IPS DF 4.7 (cell line): ENCODE measurements at regions not wholly inside any gene's neighbourhood (a gene's known extent, or its start where the extent isn't known, plus 50 kb on each side); places are given as distances from the start of the nearest gene placed in this dataset.

Experiments used
- DNase-seq: peaks from one replicate; pipeline ENCODE4 v3.0.0-alpha.2; 2013; ENCODE audit warnings: low spot score; ENCODE audit errors: extremely low read depth

GRCh38 chr3:161555320-161555719, 58.7 kb downstream of the OTOL1 start:
- DNase-seq, result no peak

GRCh38 chr3:161556533-161556932, 59.9 kb downstream of the OTOL1 start:
- no peak for DNase-seq

- no peak for DNase-seq
These were observed 60.3 kb downstream of the OTOL1 start for GRCh38 chr3:161556941-161557340.

DNA sequence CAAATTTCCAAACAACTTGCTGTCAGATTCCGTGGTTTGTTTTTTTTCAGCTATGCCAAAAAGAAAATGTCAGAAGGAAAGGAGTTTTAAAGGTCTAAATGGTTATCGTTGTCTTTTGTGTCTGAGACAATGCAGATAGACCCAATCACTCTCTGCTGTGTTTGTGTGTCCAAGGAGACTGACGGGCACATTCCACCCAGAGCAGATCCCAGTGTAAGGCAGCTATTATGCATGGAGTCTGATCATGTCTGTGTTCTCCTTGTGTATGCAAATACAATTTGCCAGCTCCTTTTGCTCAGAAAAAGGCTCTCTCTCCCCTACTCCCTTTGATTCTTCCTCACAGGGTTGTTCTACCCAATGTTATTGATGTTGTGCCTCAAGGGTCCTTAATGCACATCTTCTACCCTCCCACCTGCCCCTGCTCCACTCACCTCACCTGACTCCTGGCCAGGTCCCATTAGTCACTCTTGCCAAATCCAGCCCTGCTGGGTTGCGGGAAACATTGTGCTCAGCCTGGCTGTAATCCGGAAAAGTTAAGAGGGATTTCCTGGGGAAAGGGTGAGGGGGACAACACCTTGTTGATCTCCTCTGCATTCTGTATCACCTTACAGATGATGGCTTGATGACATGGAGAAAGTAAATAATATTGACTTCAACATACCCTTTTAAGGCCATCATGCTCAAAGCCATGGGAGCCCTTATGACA, 61.0 kb downstream of the OTOL1 start:
- DNase-seq, result no peak

DNA sequence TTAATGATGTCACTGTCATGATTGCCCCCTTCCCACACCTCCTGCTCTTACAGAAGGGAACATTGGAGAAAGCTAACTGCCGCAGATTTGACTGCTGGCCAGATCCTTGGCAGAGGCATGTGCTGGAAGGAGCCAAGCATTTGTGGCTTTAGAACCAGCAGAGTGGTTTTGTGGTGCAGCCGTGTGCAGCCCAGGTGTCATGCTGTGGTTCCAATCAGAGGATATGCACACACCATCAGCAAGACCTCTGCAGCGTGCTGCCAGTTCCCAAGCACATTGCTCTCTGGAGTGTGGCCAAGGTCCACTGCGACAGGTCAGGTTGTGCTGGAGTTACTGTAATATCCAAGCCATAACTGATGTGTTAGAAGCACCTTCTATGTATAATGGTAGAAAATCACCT, 61.6 kb downstream of the OTOL1 start:
- DNase-seq, result no peak

GRCh38 chr3:161559177-161559998, 62.8 kb downstream of the OTOL1 start:
- DNase-seq, result no peak

DNA sequence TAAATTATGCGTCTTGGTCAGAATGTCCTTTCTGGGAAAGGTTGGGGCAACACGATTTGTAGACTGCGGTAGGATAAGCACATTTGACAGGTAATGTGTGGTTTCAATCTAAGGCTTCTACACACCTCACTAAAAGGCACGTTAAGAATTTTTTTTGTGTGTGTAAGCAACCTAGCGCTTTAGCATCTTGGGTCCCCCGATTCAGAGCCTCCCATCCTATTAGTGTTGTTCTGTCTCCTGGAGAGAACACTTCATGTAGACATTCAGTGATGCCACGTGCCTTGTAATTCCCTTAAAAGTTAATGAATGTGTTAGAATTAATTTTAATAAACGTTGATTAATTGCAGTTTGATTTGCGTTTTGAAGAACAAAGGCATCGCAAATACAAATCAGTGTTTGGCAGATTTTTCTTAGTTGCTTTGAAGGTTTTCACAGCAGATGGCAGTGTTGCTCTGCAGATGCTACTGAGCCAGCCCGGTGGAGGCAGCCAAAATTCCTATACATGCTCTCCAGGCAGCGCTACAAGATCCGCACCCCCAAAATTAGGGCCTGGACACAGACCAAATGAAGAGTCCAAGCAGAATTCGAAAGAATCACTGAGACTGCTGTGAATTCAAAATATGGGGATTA, 63.5 kb downstream of the OTOL1 start:
- DNase-seq, result no peak

GRCh38 chr3:161567577-161568361, 71.2 kb downstream of the OTOL1 start:
- no peak for DNase-seq

- DNase-seq, result no peak
These were observed 72.1 kb downstream of the OTOL1 start for GRCh38 chr3:161568671-161569070.

DNA sequence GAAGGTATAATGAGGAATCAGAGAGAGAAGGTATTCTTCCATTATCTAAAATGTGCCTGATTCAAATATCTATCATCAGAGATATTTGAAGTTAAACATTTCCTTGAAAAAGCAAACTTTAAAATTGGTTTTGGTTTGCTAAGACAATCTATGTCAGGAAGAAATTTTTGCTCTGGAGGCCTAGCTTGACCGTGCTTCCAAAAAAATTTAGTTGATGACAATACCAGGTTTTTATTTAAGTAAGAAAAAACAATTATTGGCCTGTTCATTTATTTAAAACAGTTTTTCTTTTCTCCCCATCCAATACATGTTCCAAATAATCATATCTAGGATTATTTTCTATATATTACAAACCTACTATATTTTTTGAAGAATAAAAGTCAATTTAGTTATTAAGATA, 75.3 kb downstream of the OTOL1 start:
- DNase-seq, result no peak

DNA sequence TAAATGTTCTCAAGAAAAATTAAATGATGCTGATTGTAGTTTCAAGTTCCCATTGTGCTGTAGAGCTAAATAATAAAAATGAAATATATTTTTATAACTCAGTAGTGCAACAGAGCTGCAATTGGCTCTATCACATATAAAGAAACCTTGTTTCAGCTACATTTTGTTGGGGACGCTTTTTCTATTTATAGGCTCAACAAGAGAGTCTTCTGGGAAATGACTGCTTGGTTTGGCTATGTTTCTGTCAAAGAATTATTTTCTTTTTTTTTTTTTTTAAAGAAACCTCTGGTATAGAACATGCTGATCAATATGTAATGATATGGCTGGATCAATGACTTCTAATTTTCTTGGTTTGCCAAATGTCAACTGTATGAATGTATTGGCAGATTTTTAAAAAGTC, 76.5 kb downstream of the OTOL1 start:
- DNase-seq, result no peak

GRCh38 chr3:161575901-161576300, 79.3 kb downstream of the OTOL1 start:
- DNase-seq, result no peak

GRCh38 chr3:161576311-161576710, 79.7 kb downstream of the OTOL1 start:
- no peak for DNase-seq

DNA sequence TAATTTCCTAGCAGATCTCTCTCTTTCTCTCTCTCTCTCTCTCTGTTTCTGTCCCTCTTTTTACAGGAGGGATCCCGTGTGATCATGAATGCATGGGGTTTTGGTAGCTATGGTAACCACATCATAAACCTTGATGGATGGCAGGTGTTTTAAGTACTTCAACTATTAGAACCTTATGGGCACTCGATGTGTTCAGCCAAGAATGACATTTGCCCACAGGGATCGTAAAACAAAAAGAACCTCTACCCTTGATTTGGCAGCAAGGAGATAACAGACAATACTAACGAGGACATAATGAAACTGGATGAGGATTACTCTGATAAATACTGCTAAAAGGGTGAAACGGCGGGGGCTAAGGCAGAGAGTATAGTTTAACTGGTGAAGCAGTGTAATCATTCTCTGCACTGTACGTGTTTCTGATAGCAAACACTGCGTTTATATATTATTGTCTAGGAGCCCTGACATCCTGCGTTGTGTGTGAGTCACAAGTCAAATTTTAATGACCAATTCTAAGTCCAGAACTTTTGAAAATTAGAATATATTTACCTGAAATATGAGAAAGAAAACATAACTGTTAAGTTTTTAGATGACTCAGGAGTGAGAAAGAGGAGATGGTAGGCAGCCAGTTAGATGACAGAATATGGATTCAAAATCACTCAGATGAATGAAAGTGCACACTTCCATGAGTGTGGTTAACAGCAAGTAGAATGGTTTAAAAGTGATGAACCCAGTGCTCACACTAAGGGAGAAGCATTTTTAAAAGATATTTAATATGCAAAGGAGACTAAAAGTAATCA, 80.3 kb downstream of the OTOL1 start:
- no peak for DNase-seq

GRCh38 chr3:161577662-161578061, 81.1 kb downstream of the OTOL1 start:
- DNase-seq, result no peak

DNA sequence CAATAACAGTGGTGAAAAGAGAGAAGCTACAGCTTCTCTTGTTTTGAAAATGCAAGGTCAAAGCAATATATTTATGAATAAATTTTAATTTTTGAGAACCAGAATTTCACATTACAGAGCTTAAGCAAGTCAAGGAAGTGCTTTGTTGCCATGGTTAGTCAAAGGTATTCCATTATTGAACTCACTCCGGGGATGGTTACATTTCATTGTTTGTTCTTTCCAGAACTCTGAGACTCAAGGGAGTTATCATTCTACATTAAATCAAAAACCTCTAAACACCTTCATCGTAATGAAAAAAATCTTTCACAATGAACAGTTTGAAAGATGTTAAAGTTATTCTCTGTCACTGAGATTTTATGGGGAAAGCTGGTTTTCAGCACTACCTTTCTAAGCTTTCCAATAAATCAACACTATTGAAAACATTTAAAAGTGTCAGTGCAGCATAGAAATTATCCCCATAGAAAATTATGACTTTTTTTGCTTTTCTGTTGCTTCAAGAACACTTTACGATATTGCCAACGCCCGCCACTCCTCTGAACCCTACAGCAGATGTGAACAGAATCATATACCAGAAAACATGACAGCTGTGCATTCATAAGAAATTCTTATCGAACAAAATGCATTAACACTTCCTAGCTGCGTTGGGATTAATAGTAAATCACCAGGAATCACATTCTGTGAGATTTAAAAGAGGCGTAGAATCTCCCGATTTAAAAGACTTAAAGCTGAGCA, 83.0 kb downstream of the OTOL1 start:
- no peak for DNase-seq

DNA sequence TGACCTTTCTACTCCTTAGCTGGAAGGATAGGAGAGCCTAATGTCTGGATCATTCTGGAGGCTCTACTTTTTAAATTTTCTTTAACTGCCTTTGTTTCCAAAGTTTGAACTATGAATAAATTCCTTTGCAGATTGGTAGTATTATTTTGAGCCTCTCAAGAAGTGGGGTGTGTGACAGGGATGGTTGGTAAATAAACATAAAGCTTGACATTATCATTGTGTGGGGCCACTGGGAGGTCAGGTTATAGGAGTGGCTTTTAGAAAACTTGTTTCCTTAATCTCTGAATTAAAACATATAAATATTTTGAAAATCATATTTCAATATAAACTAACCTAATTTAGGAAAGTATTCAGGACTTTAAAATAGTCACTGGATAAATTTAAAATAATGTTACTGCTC, 89.3 kb downstream of the OTOL1 start:
- no peak for DNase-seq

DNA sequence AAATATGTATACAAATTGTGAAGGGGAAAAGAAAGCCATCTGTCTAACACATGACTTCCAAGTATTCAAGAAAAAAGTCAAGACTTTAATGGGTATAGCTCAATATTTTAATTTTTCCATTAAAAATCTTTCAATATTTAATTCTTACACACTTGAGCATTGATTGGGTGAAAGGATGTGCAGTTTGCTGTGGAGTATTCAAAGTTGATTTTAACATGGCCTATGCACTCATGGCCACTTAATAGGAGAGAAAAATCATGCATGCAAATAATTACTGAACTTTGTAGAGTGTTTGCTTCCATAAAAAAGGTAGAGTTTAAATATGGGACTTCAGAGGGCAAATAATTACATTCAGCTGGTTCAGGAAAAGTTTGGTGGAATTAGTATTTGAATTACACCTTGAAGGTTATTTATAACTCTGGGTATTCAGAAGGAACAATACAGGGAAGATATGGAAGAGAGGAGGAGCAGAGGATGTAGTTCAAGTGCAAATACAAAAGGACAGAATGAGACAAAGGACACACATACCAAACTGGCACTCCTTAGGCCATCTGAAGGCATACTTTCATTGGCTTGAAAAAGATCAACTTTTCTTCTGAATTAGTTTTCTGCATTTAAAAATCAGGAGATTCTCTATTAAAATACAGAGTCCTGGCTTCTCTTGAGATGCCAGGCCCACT, 90.1 kb downstream of the OTOL1 start:
- DNase-seq, result no peak

DNA sequence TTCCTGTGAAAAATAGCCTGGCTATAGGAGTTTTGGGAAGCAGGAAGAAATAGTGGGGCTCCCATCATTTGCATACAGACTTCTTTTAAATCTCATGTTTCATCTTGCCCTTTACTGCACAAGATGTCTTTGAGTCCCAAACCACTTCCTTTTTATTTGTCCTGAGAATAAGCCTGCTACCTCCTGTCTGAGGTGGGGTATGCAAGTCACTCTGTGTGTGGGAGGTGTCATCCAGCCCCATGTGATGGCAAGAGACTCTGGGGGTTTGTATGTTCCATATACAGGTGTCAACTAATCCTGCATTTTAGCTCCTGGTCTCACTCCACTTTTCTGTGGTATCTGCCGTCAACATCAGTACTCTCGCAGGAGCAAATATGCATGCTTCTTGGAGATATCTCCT, 102.0 kb downstream of the OTOL1 start:
- DNase-seq, result no peak

- no peak for DNase-seq
These were observed 103.1 kb downstream of the OTOL1 start for GRCh38 chr3:161599697-161600096.
